Endothelial cell of umbilical vein (primary cell): ENCODE measurements at regions not wholly inside any gene's neighbourhood (a gene's known extent, or its start where the extent isn't known, plus 50 kb on each side); places are given as distances from the start of the nearest gene placed in this dataset.

ENCODE experiments used
- CTCF ChIP-seq, 2 donors: IDR thresholded peaks; 1 replicate in 1 of 2; 2 replicates in 1 of 2; pipeline ENCODE4 v1.5.1; 2011; ENCODE audit warnings: low read length in 2 of 2, mild to moderate bottlenecking in 2 of 2, moderate library complexity in 2 of 2, control low read depth in 1 of 2, inconsistent platforms in 1 of 2, low read depth in 1 of 2; ENCODE audit not compliant: insufficient read depth in 1 of 2; ENCODE audit errors: extremely low read depth in 1 of 2
- POLR2A ChIP-seq: IDR thresholded peaks from 2 replicates; pipeline ENCODE4 v1.6.1; 2012; ENCODE audit warnings: low read depth, mild to moderate bottlenecking, control low read depth, low read length

GRCh38 chr7:106750773-106751172 is 89.8 kb upstream of the CCDC71L start:
- TF ChIP-seq CTCF (IDR thresholded peaks at IDR 0.05; ENCODE audit: extremely low read depth in 1 of 2, insufficient read depth in 1 of 2, low read depth in 1 of 2, low read length in 2 of 2) (no peak), POLR2A (no peak)
